ENCODE measurements at regions not wholly inside any gene's neighbourhood (a gene's known extent, or its start where the extent isn't known, plus 50 kb on each side); places are given as distances from the start of the nearest gene placed in this dataset.
"Not testable (repeated sequence)": the region's sequence is repeated elsewhere in the genome, so short reads cannot be mapped to it uniquely, and the experiment has no call there.

GRCh38 chr4:129282293-129282692 is 186.3 kb downstream of the C4orf33 start:
- Histone ChIP-seq H3K4me3 (ENCODE audit: low read length in 2 of 2) (no peak overlapping the region), H3K36me3 (ENCODE audit: control insufficient read depth in 2 of 2, insufficient read depth in 2 of 2, low read length in 1 of 2) (no peaks in the 10 kb centered on the region), H3K27ac (ENCODE audit: low read depth in 1 of 2, low read length in 1 of 2) (no peak overlapping the region), H3K9me3 (ENCODE audit: control insufficient read depth in 2 of 2, insufficient read depth in 1 of 2, low read length in 1 of 2) (no peaks in the 10 kb centered on the region), H3K4me1 (ENCODE audit: control insufficient read depth in 2 of 2, insufficient read depth in 2 of 2, low read length in 2 of 2) (no peaks in the 10 kb centered on the region), H3K27me3 (ENCODE audit: control insufficient read depth in 2 of 2, insufficient read depth in 1 of 2, low read length in 1 of 2) (no peaks in the 10 kb centered on the region)
- DNase-seq (ENCODE audit: low read depth in 6 of 9, low spot score in 9 of 9) = no peak

- not testable (repeated sequence) for DNase-seq (ENCODE audit: low read depth in 6 of 9, low spot score in 9 of 9); H3K4me1 ChIP-seq (ENCODE audit: control insufficient read depth in 2 of 2, insufficient read depth in 2 of 2, low read length in 2 of 2)
Measured at GRCh38 chr4:129292194-129292593, 196.2 kb downstream of the C4orf33 start.

GRCh38 chr4:129314781-129315180 is 218.8 kb downstream of the C4orf33 start:
- no peaks in the 10 kb centered on the region for H3K27me3 ChIP-seq (ENCODE audit: control insufficient read depth in 2 of 2, insufficient read depth in 1 of 2, low read length in 1 of 2)
- no peak for DNase-seq (ENCODE audit: low read depth in 6 of 9, low spot score in 9 of 9)
- no peaks in the 10 kb centered on the region for H3K36me3 ChIP-seq (ENCODE audit: control insufficient read depth in 2 of 2, insufficient read depth in 2 of 2, low read length in 1 of 2)
- H3K4me1 ChIP-seq (ENCODE audit: control insufficient read depth in 2 of 2, insufficient read depth in 2 of 2, low read length in 2 of 2) = no peaks in the 10 kb centered on the region
- H3K4me3 ChIP-seq (ENCODE audit: low read length in 2 of 2) = no peak overlapping the region
- no peaks in the 10 kb centered on the region for H3K9me3 ChIP-seq (ENCODE audit: control insufficient read depth in 2 of 2, insufficient read depth in 1 of 2, low read length in 1 of 2)
- 97% methylated on average over 2 of the region's 2 CpGs for WGBS
- H3K27ac ChIP-seq (ENCODE audit: low read depth in 1 of 2, low read length in 1 of 2) = no peak overlapping the region

More at GRCh38 chr4:129292194-129292593, 196.2 kb downstream of the C4orf33 start:
- 74% methylated on average over 4 of the region's 4 CpGs for WGBS
- H3K27ac ChIP-seq (ENCODE audit: low read depth in 1 of 2, low read length in 1 of 2); H3K4me3 ChIP-seq (ENCODE audit: low read length in 2 of 2); H3K27me3 ChIP-seq (ENCODE audit: control insufficient read depth in 2 of 2, insufficient read depth in 1 of 2, low read length in 1 of 2); H3K9me3 ChIP-seq (ENCODE audit: control insufficient read depth in 2 of 2, insufficient read depth in 1 of 2, low read length in 1 of 2); H3K36me3 ChIP-seq (ENCODE audit: control insufficient read depth in 2 of 2, insufficient read depth in 2 of 2, low read length in 1 of 2): not testable (repeated sequence)

GRCh38 chr4:129322920-129323319 is 227.0 kb downstream of the C4orf33 start:
- Histone ChIP-seq H3K4me3 (ENCODE audit: low read length in 2 of 2) (no peak overlapping the region), H3K4me1 (ENCODE audit: control insufficient read depth in 2 of 2, insufficient read depth in 2 of 2, low read length in 2 of 2) (no peaks in the 10 kb centered on the region), H3K9me3 (ENCODE audit: control insufficient read depth in 2 of 2, insufficient read depth in 1 of 2, low read length in 1 of 2) (no peaks in the 10 kb centered on the region), H3K27ac (ENCODE audit: low read depth in 1 of 2, low read length in 1 of 2) (no peak overlapping the region), H3K36me3 (ENCODE audit: control insufficient read depth in 2 of 2, insufficient read depth in 2 of 2, low read length in 1 of 2) (no peaks in the 10 kb centered on the region), H3K27me3 (ENCODE audit: control insufficient read depth in 2 of 2, insufficient read depth in 1 of 2, low read length in 1 of 2) (no peaks in the 10 kb centered on the region)
- no peak for DNase-seq (ENCODE audit: low read depth in 6 of 9, low spot score in 9 of 9)
- 75% methylated on average over 4 of the region's 4 CpGs for WGBS

- H3K9me3 ChIP-seq (ENCODE audit: control insufficient read depth in 2 of 2, insufficient read depth in 1 of 2, low read length in 1 of 2) = no peaks in the 10 kb centered on the region
Measured at GRCh38 chr4:129323658-129324057, 227.7 kb downstream of the C4orf33 start.

GRCh38 chr4:129326571-129327460 is 230.9 kb downstream of the C4orf33 start:
- Histone ChIP-seq H3K9me3 (ENCODE audit: control insufficient read depth in 2 of 2, insufficient read depth in 1 of 2, low read length in 1 of 2) (no peaks in the 10 kb centered on the region), H3K4me3 (ENCODE audit: low read length in 2 of 2) (no peak overlapping the region), H3K36me3 (ENCODE audit: control insufficient read depth in 2 of 2, insufficient read depth in 2 of 2, low read length in 1 of 2) (no peaks in the 10 kb centered on the region), H3K27ac (ENCODE audit: low read depth in 1 of 2, low read length in 1 of 2) (no peak overlapping the region), H3K4me1 (ENCODE audit: control insufficient read depth in 2 of 2, insufficient read depth in 2 of 2, low read length in 2 of 2) (no peaks in the 10 kb centered on the region), H3K27me3 (ENCODE audit: control insufficient read depth in 2 of 2, insufficient read depth in 1 of 2, low read length in 1 of 2) (no peaks in the 10 kb centered on the region)
- no peak for DNase-seq (ENCODE audit: low read depth in 6 of 9, low spot score in 9 of 9)
- 52% methylated on average over 7 of the region's 7 CpGs for WGBS

More at GRCh38 chr4:129323658-129324057, 227.7 kb downstream of the C4orf33 start:
- Histone ChIP-seq H3K27me3 (ENCODE audit: control insufficient read depth in 2 of 2, insufficient read depth in 1 of 2, low read length in 1 of 2) (no peaks in the 10 kb centered on the region), H3K27ac (ENCODE audit: low read depth in 1 of 2, low read length in 1 of 2) (no peak overlapping the region), H3K4me1 (ENCODE audit: control insufficient read depth in 2 of 2, insufficient read depth in 2 of 2, low read length in 2 of 2) (no peaks in the 10 kb centered on the region), H3K36me3 (ENCODE audit: control insufficient read depth in 2 of 2, insufficient read depth in 2 of 2, low read length in 1 of 2) (no peaks in the 10 kb centered on the region), H3K4me3 (ENCODE audit: low read length in 2 of 2) (no peak overlapping the region)
- no peak for DNase-seq (ENCODE audit: low read depth in 6 of 9, low spot score in 9 of 9)
- WGBS = 93% methylated on average over 4 of the region's 4 CpGs

GRCh38 chr4:129327637-129328036 is 231.7 kb downstream of the C4orf33 start:
- H3K27me3 ChIP-seq (ENCODE audit: control insufficient read depth in 2 of 2, insufficient read depth in 1 of 2, low read length in 1 of 2) = no peaks in the 10 kb centered on the region
- no peaks in the 10 kb centered on the region for H3K36me3 ChIP-seq (ENCODE audit: control insufficient read depth in 2 of 2, insufficient read depth in 2 of 2, low read length in 1 of 2)
- DNase-seq (ENCODE audit: low read depth in 6 of 9, low spot score in 9 of 9) = no peak
- H3K9me3 ChIP-seq (ENCODE audit: control insufficient read depth in 2 of 2, insufficient read depth in 1 of 2, low read length in 1 of 2) = no peaks in the 10 kb centered on the region
- 91% methylated on average over 2 of the region's 2 CpGs for WGBS
- no peak overlapping the region for H3K27ac ChIP-seq (ENCODE audit: low read depth in 1 of 2, low read length in 1 of 2)
- H3K4me3 ChIP-seq (ENCODE audit: low read length in 2 of 2) = no peak overlapping the region
- no peaks in the 10 kb centered on the region for H3K4me1 ChIP-seq (ENCODE audit: control insufficient read depth in 2 of 2, insufficient read depth in 2 of 2, low read length in 2 of 2)

- Histone ChIP-seq H3K9me3 (ENCODE audit: control insufficient read depth in 2 of 2, insufficient read depth in 1 of 2, low read length in 1 of 2) (no peaks in the 10 kb centered on the region), H3K4me1 (ENCODE audit: control insufficient read depth in 2 of 2, insufficient read depth in 2 of 2, low read length in 2 of 2) (no peaks in the 10 kb centered on the region), H3K4me3 (ENCODE audit: low read length in 2 of 2) (no peak overlapping the region), H3K36me3 (ENCODE audit: control insufficient read depth in 2 of 2, insufficient read depth in 2 of 2, low read length in 1 of 2) (no peaks in the 10 kb centered on the region), H3K27me3 (ENCODE audit: control insufficient read depth in 2 of 2, insufficient read depth in 1 of 2, low read length in 1 of 2) (no peaks in the 10 kb centered on the region), H3K27ac (ENCODE audit: low read depth in 1 of 2, low read length in 1 of 2) (no peak overlapping the region)
- 68% methylated on average over 3 of the region's 3 CpGs for WGBS
- DNase-seq (ENCODE audit: low read depth in 6 of 9, low spot score in 9 of 9) = no peak
Measured at GRCh38 chr4:129328162-129328561, 232.2 kb downstream of the C4orf33 start.

GRCh38 chr4:129334136-129334535 is 238.2 kb downstream of the C4orf33 start:
- no peaks in the 10 kb centered on the region for H3K9me3 ChIP-seq (ENCODE audit: control insufficient read depth in 2 of 2, insufficient read depth in 1 of 2, low read length in 1 of 2)
- no peak overlapping the region for H3K27ac ChIP-seq (ENCODE audit: low read depth in 1 of 2, low read length in 1 of 2)
- no peak overlapping the region for H3K4me3 ChIP-seq (ENCODE audit: low read length in 2 of 2)
- H3K36me3 ChIP-seq (ENCODE audit: control insufficient read depth in 2 of 2, insufficient read depth in 2 of 2, low read length in 1 of 2) = no peaks in the 10 kb centered on the region
- DNase-seq (ENCODE audit: low read depth in 6 of 9, low spot score in 9 of 9) = no peak
- no peaks in the 10 kb centered on the region for H3K4me1 ChIP-seq (ENCODE audit: control insufficient read depth in 2 of 2, insufficient read depth in 2 of 2, low read length in 2 of 2)
- no peaks in the 10 kb centered on the region for H3K27me3 ChIP-seq (ENCODE audit: control insufficient read depth in 2 of 2, insufficient read depth in 1 of 2, low read length in 1 of 2)
